Osteoblast (primary cell): ENCODE measurements at regions not wholly inside any gene's neighbourhood (a gene's known extent, or its start where the extent isn't known, plus 50 kb on each side); places are given as distances from the start of the nearest gene placed in this dataset.

Experiments
- DNase-seq: peaks from one replicate; pipeline ENCODE4 v3.0.0; 2011; ENCODE audit warnings: low spot score, mixed read lengths; ENCODE audit not compliant: insufficient read length; ENCODE audit errors: missing footprints
- H2AFZ ChIP-seq: 2 replicates; pipeline ENCODE4 v1.6.0; 2011; ENCODE audit warnings: mild to moderate bottlenecking, low read length
- H3K27ac ChIP-seq: 2 replicates; pipeline ENCODE4 v1.5.1; 2011; ENCODE audit warnings: mild to moderate bottlenecking, low read depth, low read length, moderate library complexity
- H3K27me3 ChIP-seq: 2 replicates; pipeline ENCODE4 v1.6.0; 2012; ENCODE audit warnings: mild to moderate bottlenecking, control low read depth, inconsistent platforms, low read length, moderate library complexity; ENCODE audit not compliant: insufficient read depth
- H3K36me3 ChIP-seq: 2 replicates; pipeline ENCODE4 v1.5.1; 2011; ENCODE audit warnings: mild to moderate bottlenecking, low read length, control low read depth, moderate library complexity; ENCODE audit not compliant: insufficient read depth
- H3K4me1 ChIP-seq: 2 replicates; pipeline ENCODE4 v1.5.1; 2011; ENCODE audit warnings: mild to moderate bottlenecking, low read length, control low read depth, moderate library complexity; ENCODE audit not compliant: insufficient read depth
- H3K4me2 ChIP-seq: 2 replicates; pipeline ENCODE4 v1.6.0; 2011; ENCODE audit warnings: mild to moderate bottlenecking, low read length; ENCODE audit not compliant: insufficient read depth
- H3K4me3 ChIP-seq: fragments of 200-600 bp; sonication (generic); 3 replicates; pipeline ENCODE4 v1.5.1; 2012; ENCODE audit warnings: mild to moderate bottlenecking, low read length, inconsistent platforms; ENCODE audit not compliant: insufficient read depth
- H3K79me2 ChIP-seq: 2 replicates; pipeline ENCODE4 v1.6.0; 2012; ENCODE audit warnings: mild to moderate bottlenecking, low read length, control low read depth, inconsistent platforms; ENCODE audit not compliant: insufficient read depth
- H3K9me3 ChIP-seq: 2 replicates; pipeline ENCODE4 v1.5.1; 2011; ENCODE audit warnings: low read depth, low read length, control low read depth
- H4K20me1 ChIP-seq: 2 replicates; pipeline ENCODE4 v1.6.0; 2012; ENCODE audit warnings: mild to moderate bottlenecking, low read length, control low read depth; ENCODE audit not compliant: insufficient read depth
- CTCF ChIP-seq: IDR thresholded peaks from 2 replicates; pipeline ENCODE4 v1.5.1; 2011; ENCODE audit warnings: mild to moderate bottlenecking, low read depth, low read length, moderate library complexity; ENCODE audit errors: extremely low read depth

- DNase-seq: no peak
- no peaks in the 10 kb centered on the region for H3K4me1 ChIP-seq
- H3K4me2 ChIP-seq: no peak overlapping the region
- H4K20me1 ChIP-seq: no peaks in the 10 kb centered on the region
- H3K36me3 ChIP-seq: no peaks in the 10 kb centered on the region
- no peaks in the 10 kb centered on the region for H3K79me2 ChIP-seq
- TF ChIP-seq CTCF: no peak
- no peak overlapping the region for H3K27ac ChIP-seq
- no peaks in the 10 kb centered on the region for H3K9me3 ChIP-seq
- H3K27me3 ChIP-seq: peaks cover 3% of the 10 kb centered on the region
- no peak overlapping the region for H2AFZ ChIP-seq
- H3K4me3 ChIP-seq: no peak overlapping the region
Observed at GRCh38 chr2:224302952-224303351, 99.0 kb downstream of the FAM124B start.

GRCh38 chr2:224293976-224294375 is 107.9 kb downstream of the FAM124B start:
- no peak overlapping the region for H3K27ac ChIP-seq
- no peak overlapping the region for H3K4me2 ChIP-seq
- H3K4me1 ChIP-seq: no peaks in the 10 kb centered on the region
- no peak overlapping the region for H2AFZ ChIP-seq
- peaks cover 11% of the 10 kb centered on the region for H3K27me3 ChIP-seq
- H3K36me3 ChIP-seq: no peaks in the 10 kb centered on the region
- H3K9me3 ChIP-seq: no peaks in the 10 kb centered on the region
- H3K79me2 ChIP-seq: no peaks in the 10 kb centered on the region
- TF ChIP-seq CTCF: no peak
- no peak overlapping the region for H3K4me3 ChIP-seq
- no peaks in the 10 kb centered on the region for H4K20me1 ChIP-seq
- DNase-seq: no peak

GRCh38 chr2:224287531-224287930 is 114.4 kb downstream of the FAM124B start:
- Histone ChIP-seq H3K27me3 (peaks cover 13% of the 10 kb centered on the region), H3K4me3 (no peak overlapping the region), H3K9me3 (no peaks in the 10 kb centered on the region), H3K36me3 (no peaks in the 10 kb centered on the region), H2AFZ (no peak overlapping the region), H4K20me1 (no peaks in the 10 kb centered on the region), H3K27ac (no peak overlapping the region), H3K4me2 (no peak overlapping the region), H3K79me2 (no peaks in the 10 kb centered on the region), H3K4me1 (no peaks in the 10 kb centered on the region)
- DNase-seq: no peak
- TF ChIP-seq CTCF: no peak

GRCh38 chr2:224286923-224287322 is 115.0 kb downstream of the FAM124B start:
- DNase-seq: no peak
- no peak for TF ChIP-seq CTCF
- no peak overlapping the region for H2AFZ ChIP-seq
- no peaks in the 10 kb centered on the region for H4K20me1 ChIP-seq
- no peaks in the 10 kb centered on the region for H3K79me2 ChIP-seq
- H3K27ac ChIP-seq: no peak overlapping the region
- no peaks in the 10 kb centered on the region for H3K9me3 ChIP-seq
- no peaks in the 10 kb centered on the region for H3K4me1 ChIP-seq
- no peak overlapping the region for H3K4me2 ChIP-seq
- H3K4me3 ChIP-seq: no peak overlapping the region
- H3K27me3 ChIP-seq: peaks cover 13% of the 10 kb centered on the region
- H3K36me3 ChIP-seq: no peaks in the 10 kb centered on the region
